Endothelial cell of umbilical vein (primary cell): ENCODE measurements at regions not wholly inside any gene's neighbourhood (a gene's known extent, or its start where the extent isn't known, plus 50 kb on each side); places are given as distances from the start of the nearest gene placed in this dataset.

Experiments
- BruUV-seq: library from RNA; stranded (reverse); fragments of 400-500 nt; replicated peaks from 2 replicates; lab custom pipeline; 2021; lab: Mats Ljungman, UMichigan
- CTCF ChIA-PET: fragments of 300-600, 350-600 bp; sonication (Branson Sonifier 250); formaldehyde crosslinking; loops from one replicate; lab custom pipeline; 2021; ENCODE audit warnings: antibody characterized with exemption, inconsistent platforms; lab: Charles Lee
- POLR2A ChIA-PET: fragments of 300-600, 350-600 bp; sonication (Branson Sonifier 250); formaldehyde crosslinking; loops from one replicate; lab custom pipeline; 2021; ENCODE audit warnings: antibody characterized with exemption, inconsistent platforms; lab: Charles Lee
- DNase-seq: peaks from one replicate; pipeline ENCODE4 v3.0.0-alpha.2; 2011; ENCODE audit warnings: low read depth, low spot score
- FAIRE-seq: peaks from 2 replicates; lab custom pipeline; 2011; peaks lifted over from hg19 to GRCh38; lab: Jason Lieb, UNC
- H2AFZ ChIP-seq: 2 replicates; pipeline ENCODE4 v1.6.0; 2012; ENCODE audit warnings: low read depth, low read length, control low read depth, inconsistent platforms
- H3K27ac ChIP-seq: 2 replicates; pipeline ENCODE4 v1.5.1; 2011; ENCODE audit warnings: low read depth, mild to moderate bottlenecking, control low read depth, low read length, moderate library complexity; ENCODE audit not compliant: insufficient read depth
- H3K27me3 ChIP-seq, 2 experiments: 2 replicates each; pipeline versions ENCODE4 v1.6.0 to v1.6.1; 2011; ENCODE audit warnings: low read length in 2 of 2, mixed read lengths in 1 of 2; ENCODE audit not compliant: control insufficient read depth in 2 of 2, insufficient read depth in 2 of 2
- H3K36me3 ChIP-seq, 2 experiments: 2 replicates in 1 of 2; 3 replicates in 1 of 2; pipeline ENCODE4 v1.5.1; 2011; ENCODE audit warnings: low read length in 2 of 2, mild to moderate bottlenecking in 1 of 2, moderate library complexity in 1 of 2; ENCODE audit not compliant: control insufficient read depth in 2 of 2, insufficient read depth in 2 of 2; ENCODE audit errors: extremely low read depth in 1 of 2
- H3K4me1 ChIP-seq: 3 replicates; pipeline ENCODE4 v1.5.1; 2011; ENCODE audit warnings: mild to moderate bottlenecking, low read length; ENCODE audit not compliant: control insufficient read depth, insufficient read depth; ENCODE audit errors: extremely low read depth
- H3K4me2 ChIP-seq: 2 replicates; pipeline ENCODE4 v1.6.1; 2011; ENCODE audit warnings: low read length, control low read depth, mixed read lengths; ENCODE audit not compliant: insufficient read depth
- H3K4me3 ChIP-seq, 3 experiments: fragments of 200-600 bp in 1 of 3; sonication (generic), shearing (Covaris generic) in 1 of 3; replicated peaks in 1 of 3; 2 replicates each; pipeline ENCODE4 v1.5.1; 2011 to 2016; ENCODE audit warnings: control low read depth in 3 of 3, low read length in 3 of 3, mild to moderate bottlenecking in 2 of 3, inconsistent platforms in 1 of 3, low read depth in 1 of 3, moderate library complexity in 1 of 3; ENCODE audit not compliant: insufficient read depth in 1 of 3
- H3K79me2 ChIP-seq: 2 replicates; pipeline ENCODE4 v1.6.0; 2012; ENCODE audit warnings: low read length, inconsistent platforms; ENCODE audit not compliant: control insufficient read depth, insufficient read depth
- H3K9ac ChIP-seq: replicated peaks from 2 replicates; pipeline ENCODE3; 2011; ENCODE audit warnings: low read length, control low read depth; ENCODE audit not compliant: insufficient read depth; ENCODE audit errors: extremely low read depth
- H3K9me1 ChIP-seq: replicated peaks from 3 replicates; pipeline ENCODE4 v1.6.0; 2011; ENCODE audit warnings: mild to moderate bottlenecking, low read length; ENCODE audit not compliant: control insufficient read depth, insufficient read depth; ENCODE audit errors: extremely low read depth
- H3K9me3 ChIP-seq: replicated peaks from 2 replicates; pipeline ENCODE4 v1.5.1; 2012; ENCODE audit warnings: low read length, inconsistent platforms; ENCODE audit not compliant: control insufficient read depth, insufficient read depth
- H4K20me1 ChIP-seq: replicated peaks from 2 replicates; pipeline ENCODE3; 2011; ENCODE audit warnings: mild to moderate bottlenecking, low read length; ENCODE audit not compliant: control insufficient read depth, insufficient read depth; ENCODE audit errors: extremely low read depth
- CTCF ChIP-seq, 2 donors: IDR thresholded peaks; 1 replicate in 1 of 2; 2 replicates in 1 of 2; pipeline ENCODE4 v1.5.1; 2011; ENCODE audit warnings: low read length in 2 of 2, mild to moderate bottlenecking in 2 of 2, moderate library complexity in 2 of 2, control low read depth in 1 of 2, inconsistent platforms in 1 of 2, low read depth in 1 of 2; ENCODE audit not compliant: insufficient read depth in 1 of 2; ENCODE audit errors: extremely low read depth in 1 of 2
- EZH2 ChIP-seq: IDR thresholded peaks from 2 replicates; pipeline ENCODE4 v1.6.1; 2012; ENCODE audit warnings: borderline replicate concordance, low read depth, mild to moderate bottlenecking, moderate library complexity, low read length, inconsistent platforms; ENCODE audit not compliant: severe bottlenecking
- FOS ChIP-seq: IDR thresholded peaks from 2 replicates; pipeline ENCODE4 v1.6.1; 2011; ENCODE audit warnings: mild to moderate bottlenecking, low read length, moderate library complexity, borderline replicate concordance; ENCODE audit not compliant: insufficient read depth
- GATA2 ChIP-seq: IDR thresholded peaks from 2 replicates; pipeline ENCODE4 v1.7.0; 2011; ENCODE audit warnings: low read depth, mild to moderate bottlenecking, moderate library complexity, mixed read lengths, low read length; ENCODE audit not compliant: insufficient read length, insufficient read depth
- JUN ChIP-seq: IDR thresholded peaks from 2 replicates; pipeline ENCODE4 v1.6.1; 2011; ENCODE audit warnings: borderline replicate concordance, low read depth; ENCODE audit not compliant: insufficient read length, insufficient read depth
- MAX ChIP-seq: IDR thresholded peaks from 2 replicates; pipeline ENCODE4 v1.6.1; 2011; ENCODE audit not compliant: insufficient read depth, insufficient read length
- MYC ChIP-seq: IDR thresholded peaks from one replicate; pipeline ENCODE4 v1.6.1; 2011; ENCODE audit warnings: mild to moderate bottlenecking, low read depth, low read length
- POLR2A ChIP-seq: IDR thresholded peaks from 2 replicates; pipeline ENCODE4 v1.6.1; 2012; ENCODE audit warnings: low read depth, mild to moderate bottlenecking, control low read depth, low read length
- POLR2AphosphoS5 ChIP-seq: IDR thresholded peaks from 2 replicates; pipeline ENCODE4 v1.6.1; 2012; ENCODE audit warnings: low read depth, mild to moderate bottlenecking, control low read depth, low read length, moderate library complexity; ENCODE audit not compliant: insufficient read depth
- dilution Hi-C: fragments of 300-500 bp; cut with MboI; formaldehyde crosslinking; loops from one replicate; pipeline ENCODE4 v1.15.0; 2019; ENCODE audit warnings: low sequenced_read_pairs; ENCODE audit not compliant: extremely low pct_ligation_motif_present
- intact Hi-C: fragments of 100-400 bp; cut with micrococcal nuclease; formaldehyde crosslinking; loops from one replicate; pipeline ENCODE4 v1.10.0; 2022

- POLR2A ChIA-PET: no interaction called here
- TF ChIP-seq JUN (no peak), MYC (no peak), FOS (no peak), EZH2 (no peak), POLR2A (no peak), POLR2AphosphoS5 (no peak), GATA2 (no peak), CTCF (IDR thresholded peaks at IDR 0.05; ENCODE audit: extremely low read depth in 1 of 2, insufficient read depth in 1 of 2, low read depth in 1 of 2, low read length in 2 of 2) (no peak), MAX (no peak)
- dilution Hi-C loops: no loop called here
- CTCF ChIA-PET: interaction anchor here (1.2 to 2.1 kb wide), 3 partner anchors 9 to 154 kb away, joined by 3 to 8 read pairs (median 3); no protein-coding TSS in a partner anchor
- no peak overlapping the region for H3K4me3 ChIP-seq
- H2AFZ ChIP-seq: no peak overlapping the region
- DNase-seq (no peak), FAIRE-seq (no peak)
- peaks cover 15% of the 10 kb centered on the region for H3K4me1 ChIP-seq
- H4K20me1 ChIP-seq: no peaks in the 10 kb centered on the region
- no peaks in the 10 kb centered on the region for H3K79me2 ChIP-seq
- H3K9me1 ChIP-seq: no peaks in the 10 kb centered on the region
- H3K27ac ChIP-seq: no peak overlapping the region
- H3K4me2 ChIP-seq: no peak overlapping the region
- H3K9ac ChIP-seq: no peak overlapping the region
- H3K27me3 ChIP-seq: no peaks in the 10 kb centered on the region
- intact Hi-C loops: no loop called here
- no TSS peak for BruUV-seq
- H3K9me3 ChIP-seq: no peaks in the 10 kb centered on the region
- no peaks in the 10 kb centered on the region for H3K36me3 ChIP-seq
These were observed 102.9 kb downstream of the CDC42EP3 start for GRCh38 chr2:37568565-37568964.
